HEK293 (cell line): ENCODE measurements at regions not wholly inside any gene's neighbourhood (a gene's known extent, or its start where the extent isn't known, plus 50 kb on each side); places are given as distances from the start of the nearest gene placed in this dataset.

Experiments used
- CTCF ChIP-seq: fragments of 450-650 bp; formaldehyde crosslinking; IDR thresholded peaks from 2 replicates; pipeline ENCODE4 v1.5.1; 2016; ENCODE audit warnings: missing biosample characterization, missing genetic modification characterization
- KLF10 ChIP-seq: fragments of 450-650 bp; IDR thresholded peaks from 2 replicates; pipeline ENCODE4 v1.5.1; 2018; ENCODE audit warnings: missing biosample characterization, mild to moderate bottlenecking, missing genetic modification characterization
- ZBTB26 ChIP-seq: fragments of 450-650 bp; formaldehyde crosslinking; optimal IDR thresholded peaks from 2 replicates; pipeline ENCODE3; 2016; ENCODE audit warnings: missing biosample characterization, mild to moderate bottlenecking, missing genetic modification characterization

GRCh38 chr20:57791966-57792365 is 82.2 kb upstream of the PMEPA1 start:
- TF ChIP-seq ZBTB26 (tag by site-specific recombination) = no peak
- no peak for TF ChIP-seq KLF10 (tag by site-specific recombination)
- no peak for TF ChIP-seq CTCF (tag by site-specific recombination)
